Neutrophil (primary cell): ENCODE measurements at regions not wholly inside any gene's neighbourhood (a gene's known extent, or its start where the extent isn't known, plus 50 kb on each side); places are given as distances from the start of the nearest gene placed in this dataset.
"Not testable (repeated sequence)": the region's sequence is repeated elsewhere in the genome, so short reads cannot be mapped to it uniquely, and the experiment has no call there.

Experiments used
- H3K27ac ChIP-seq: fragments of 200-600 bp; sonication (generic); 2 replicates; pipeline ENCODE4 v1.5.1; 2016; ENCODE audit warnings: mild to moderate bottlenecking, moderate library complexity
- H3K27me3 ChIP-seq: fragments of 200-600 bp; sonication (generic); 2 replicates; pipeline ENCODE4 v1.6.0; 2016; ENCODE audit warnings: mild to moderate bottlenecking
- H3K36me3 ChIP-seq: fragments of 200-600 bp; sonication (generic); 2 replicates; pipeline ENCODE4 v1.5.1; 2017
- H3K4me1 ChIP-seq, 2 experiments: fragments of 200-600 bp in 1 of 2; sonication (generic) in 1 of 2; 1 replicate in 1 of 2; 2 replicates in 1 of 2; pipeline versions ENCODE4 v1.5.1 to v1.6.1; 2013 to 2016; ENCODE audit warnings: low read depth in 1 of 2, low read length in 1 of 2, mild to moderate bottlenecking in 1 of 2, moderate library complexity in 1 of 2; ENCODE audit not compliant: control insufficient read depth in 1 of 2, insufficient read depth in 1 of 2
- H3K4me3 ChIP-seq, 2 experiments: fragments of 200-600 bp in 1 of 2; sonication (generic) in 1 of 2; 1 replicate in 1 of 2; 2 replicates in 1 of 2; pipeline ENCODE4 v1.5.1; 2013 to 2016; ENCODE audit warnings: low read depth in 1 of 2, low read length in 1 of 2, mild to moderate bottlenecking in 1 of 2, moderate library complexity in 1 of 2
- H3K9me3 ChIP-seq: fragments of 200-600 bp; sonication (generic); 2 replicates; pipeline ENCODE4 v1.5.1; 2016
- CTCF ChIP-seq: fragments of 200-600 bp; sonication (generic); IDR thresholded peaks from 2 replicates; pipeline ENCODE4 v1.5.1; 2016; ENCODE audit warnings: antibody characterized with exemption

- no peak overlapping the region for H3K4me3 ChIP-seq
- H3K27me3 ChIP-seq = no peaks in the 10 kb centered on the region
- H3K36me3 ChIP-seq = no peaks in the 10 kb centered on the region
- TF ChIP-seq CTCF = no peak
- no peaks in the 10 kb centered on the region for H3K4me1 ChIP-seq
- no peak overlapping the region for H3K27ac ChIP-seq
- no peaks in the 10 kb centered on the region for H3K9me3 ChIP-seq
Observed at GRCh38 chr22:48718818-48719500, 1108.7 kb downstream of the BRD1 start.

GRCh38 chr22:48717883-48718817 lies 1109.5 kb downstream of the BRD1 start:
- no peak for TF ChIP-seq CTCF
- H3K27me3 ChIP-seq = no peaks in the 10 kb centered on the region

GRCh38 chr22:48717076-48717810 lies 1110.4 kb downstream of the BRD1 start:
- no peaks in the 10 kb centered on the region for H3K36me3 ChIP-seq
- no peaks in the 10 kb centered on the region for H3K27me3 ChIP-seq
- H3K27ac ChIP-seq = no peak overlapping the region
- no peaks in the 10 kb centered on the region for H3K4me1 ChIP-seq
- no peak for TF ChIP-seq CTCF
- no peaks in the 10 kb centered on the region for H3K9me3 ChIP-seq
- no peak overlapping the region for H3K4me3 ChIP-seq

More at GRCh38 chr22:48717883-48718817, 1109.5 kb downstream of the BRD1 start:
- Histone ChIP-seq H3K27ac (no peak overlapping the region), H3K9me3 (no peaks in the 10 kb centered on the region), H3K4me1 (no peaks in the 10 kb centered on the region), H3K36me3 (no peaks in the 10 kb centered on the region), H3K4me3 (no peak overlapping the region)

GRCh38 chr22:48716154-48716553 lies 1111.5 kb downstream of the BRD1 start:
- not testable (repeated sequence) for H3K27me3 ChIP-seq, H3K27ac ChIP-seq, H3K4me1 ChIP-seq, H3K4me3 ChIP-seq, H3K36me3 ChIP-seq, H3K9me3 ChIP-seq

- Histone ChIP-seq H3K9me3 (no peaks in the 10 kb centered on the region), H3K27me3 (no peaks in the 10 kb centered on the region), H3K36me3 (no peaks in the 10 kb centered on the region), H3K4me3 (no peak overlapping the region), H3K27ac (no peak overlapping the region), H3K4me1 (no peaks in the 10 kb centered on the region)
- no peak for TF ChIP-seq CTCF
Observed at GRCh38 chr22:48715511-48715910, 1112.2 kb downstream of the BRD1 start.
